ENCODE measurements at regions not wholly inside any gene's neighbourhood (a gene's known extent, or its start where the extent isn't known, plus 50 kb on each side); places are given as distances from the start of the nearest gene placed in this dataset.
A peak's percentile ranks its signal among the peaks of the same experiment; 100 is the strongest.

DNA sequence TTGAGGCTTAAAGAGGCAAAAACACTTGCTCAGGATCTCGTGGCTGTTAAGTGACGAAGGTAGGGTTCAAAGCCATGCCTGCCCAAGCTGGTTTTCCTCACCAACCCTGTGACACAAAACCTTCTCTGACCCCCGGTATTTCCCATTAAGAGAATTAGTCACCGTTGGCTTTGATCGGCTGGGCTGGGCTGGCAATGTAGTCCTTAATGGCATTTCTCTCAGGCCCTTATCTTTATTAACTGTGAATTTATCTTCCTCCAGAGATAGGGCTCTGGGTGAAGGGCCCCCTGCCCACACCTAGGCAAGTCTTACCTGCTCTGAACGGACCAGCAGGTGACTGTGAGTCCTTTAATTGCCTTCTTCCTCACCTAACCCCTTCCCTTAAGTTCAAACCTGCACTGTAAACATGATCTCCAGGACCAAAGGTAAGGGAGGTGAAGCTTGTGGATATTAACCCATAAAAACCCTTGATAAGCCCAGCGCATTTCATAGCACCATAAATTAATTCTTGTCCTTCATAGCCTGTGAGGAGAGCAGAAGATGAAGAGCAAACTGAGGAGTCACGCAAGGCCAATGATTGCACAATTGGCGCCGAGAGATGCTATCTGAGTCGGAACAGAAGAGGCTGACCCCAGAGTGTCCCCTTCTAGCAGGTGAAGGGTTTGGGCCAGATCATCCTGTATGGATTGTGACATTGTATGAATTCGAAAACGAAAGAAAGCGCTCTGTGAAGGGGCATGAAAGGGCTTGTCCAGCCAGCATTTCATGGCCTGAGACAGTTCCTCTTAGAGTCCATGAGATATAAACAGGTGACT, 790.8 kb upstream of the TBX3 start:
- no peak for DNase-seq (ENCODE audit: low read depth in 1 of 2, low spot score in 1 of 2)
- in situ Hi-C loops (cut with HindIII; ENCODE audit: low pct_unique_long_range_greater_than_20kb, low sequenced_read_pairs) = no loop called here
- no peak for TF ChIP-seq JUND (IDR thresholded peaks at IDR 0.05; ENCODE audit: low read depth)

DNA sequence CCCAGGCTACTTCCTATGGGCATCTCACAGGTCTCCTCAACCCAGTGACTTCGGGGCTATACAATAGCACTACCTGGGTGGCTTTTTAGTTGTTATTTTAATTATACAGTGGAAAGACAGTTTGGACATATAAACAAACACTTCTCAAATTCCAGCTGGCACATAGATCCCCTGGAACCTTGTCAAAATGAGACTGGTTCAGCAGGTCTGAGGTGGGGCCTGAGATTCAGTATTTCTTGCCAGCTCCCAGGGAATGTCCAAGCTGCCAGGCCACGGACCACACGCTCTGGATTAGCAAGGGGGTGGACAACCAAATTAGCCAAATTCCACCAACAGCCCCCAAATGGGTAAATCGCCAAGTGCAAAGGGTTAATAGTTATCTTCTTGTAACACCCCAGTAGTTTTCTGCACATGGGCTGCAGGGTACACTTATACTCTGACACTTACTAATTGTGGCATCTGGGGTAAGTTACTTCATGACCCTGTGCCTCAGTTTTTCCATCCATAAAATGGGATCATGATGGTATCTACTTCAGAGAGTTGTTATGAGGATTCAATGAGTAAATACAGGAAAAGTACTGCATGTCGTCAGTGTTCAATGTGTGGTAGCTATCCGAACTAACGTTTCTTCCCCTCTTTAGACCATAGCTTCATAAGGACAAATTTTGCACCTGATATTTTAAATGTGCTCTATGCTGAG, 789.4 kb upstream of the TBX3 start:
- TF ChIP-seq JUND (IDR thresholded peaks at IDR 0.05; ENCODE audit: low read depth) = no peak
- peak; percentile 43 to 92 for DNase-seq (ENCODE audit: low read depth in 1 of 2, low spot score in 1 of 2)
- in situ Hi-C loops (cut with HindIII; ENCODE audit: low pct_unique_long_range_greater_than_20kb, low sequenced_read_pairs) = no loop called here

DNA sequence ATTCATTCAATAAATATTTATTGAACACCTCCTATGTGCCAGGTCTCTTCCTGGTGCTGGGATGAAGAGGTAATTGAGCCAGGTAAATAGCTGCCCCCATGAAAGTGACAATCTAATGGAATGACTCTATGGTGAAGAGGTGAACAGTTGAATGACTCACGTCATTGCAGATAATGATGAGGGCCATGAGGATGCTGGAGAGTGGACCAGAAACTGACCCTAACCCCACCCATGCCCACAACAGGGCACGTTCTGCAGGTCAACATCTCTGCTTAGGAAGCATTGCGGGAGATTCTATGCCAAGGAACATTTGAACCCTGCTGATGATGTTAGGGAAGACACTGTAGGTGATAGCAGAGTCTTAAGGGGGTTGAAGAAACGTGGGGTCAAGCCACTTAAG, 788.9 kb upstream of the TBX3 start:
- no peak for DNase-seq (ENCODE audit: low read depth in 1 of 2, low spot score in 1 of 2)
- in situ Hi-C loops (cut with HindIII; ENCODE audit: low pct_unique_long_range_greater_than_20kb, low sequenced_read_pairs) = no loop called here
- TF ChIP-seq JUND (IDR thresholded peaks at IDR 0.05; ENCODE audit: low read depth) = no peak

DNA sequence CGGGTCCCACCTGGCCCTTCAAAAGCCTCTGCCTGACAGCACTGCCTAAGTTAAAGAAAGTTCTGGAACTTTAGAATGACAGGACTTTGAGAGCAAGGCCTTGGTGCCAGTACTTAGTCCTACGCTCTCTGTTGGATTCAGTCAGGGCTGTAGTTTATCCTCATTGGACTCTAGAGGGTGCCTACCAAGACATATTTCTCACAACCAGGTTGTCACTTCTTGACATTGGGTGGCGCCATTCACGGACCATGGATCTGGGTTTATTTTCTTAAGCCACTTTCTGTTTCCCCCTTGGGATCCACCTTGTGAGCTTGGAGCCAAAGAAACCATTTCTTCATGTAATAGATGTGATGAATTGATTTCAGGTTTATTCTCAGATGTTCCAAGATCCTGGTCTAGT, 787.0 kb upstream of the TBX3 start:
- peak in 1 of 2 experiments; percentile 64 for DNase-seq (ENCODE audit: low read depth in 1 of 2, low spot score in 1 of 2)
- in situ Hi-C loops (cut with HindIII; ENCODE audit: low pct_unique_long_range_greater_than_20kb, low sequenced_read_pairs) = no loop called here
- TF ChIP-seq JUND (IDR thresholded peaks at IDR 0.05; ENCODE audit: low read depth) = no peak

DNA sequence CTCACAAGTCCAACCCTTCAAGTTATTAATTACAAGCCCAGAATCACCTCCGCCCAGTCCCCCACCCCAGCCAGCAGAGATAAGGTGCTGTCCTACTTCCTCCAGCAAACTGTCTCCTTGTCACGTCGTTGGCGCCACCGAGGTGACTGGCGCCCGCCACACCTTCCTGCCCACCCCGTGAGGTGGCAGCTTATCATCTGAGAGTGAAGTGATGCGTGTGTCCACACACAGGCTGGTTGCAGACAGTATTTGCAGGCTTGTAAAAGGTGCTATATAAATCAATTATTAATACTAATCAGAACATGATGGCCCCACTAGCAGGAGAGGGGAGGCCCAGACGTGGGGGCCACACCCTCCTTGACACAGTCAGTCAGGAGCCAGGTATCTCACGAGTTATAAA, 786.6 kb upstream of the TBX3 start:
- in situ Hi-C loops (cut with HindIII; ENCODE audit: low pct_unique_long_range_greater_than_20kb, low sequenced_read_pairs) = no loop called here
- DNase-seq (ENCODE audit: low read depth in 1 of 2, low spot score in 1 of 2) = no peak

DNA sequence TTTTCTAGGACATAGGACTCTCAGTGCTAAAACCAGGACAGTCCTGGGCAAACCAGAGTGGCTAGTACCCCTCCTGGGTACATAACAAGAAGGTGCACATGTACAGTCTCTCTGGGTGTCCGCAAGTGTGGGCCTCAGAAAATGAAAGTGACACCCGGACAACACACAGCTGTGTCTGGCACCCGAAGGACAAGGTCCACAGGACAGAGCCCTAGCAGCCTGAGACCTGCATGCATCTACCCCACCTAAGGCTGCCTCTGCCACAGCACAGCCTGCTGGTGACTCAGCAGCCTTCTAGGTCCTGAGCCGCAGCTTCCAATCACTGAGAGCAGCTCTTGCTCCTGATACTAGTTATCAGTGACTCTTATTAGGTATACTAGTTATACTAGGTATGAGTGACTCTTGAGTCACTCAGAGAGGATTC, 784.1 kb upstream of the TBX3 start:
- TF ChIP-seq JUND (IDR thresholded peaks at IDR 0.05; ENCODE audit: low read depth) = no peak
- peak; percentile 57 to 63 for DNase-seq (ENCODE audit: low read depth in 1 of 2, low spot score in 1 of 2)
- in situ Hi-C loops (cut with HindIII; ENCODE audit: low pct_unique_long_range_greater_than_20kb, low sequenced_read_pairs) = no loop called here

More for the DNA sequence above, 786.6 kb upstream of the TBX3 start:
- TF ChIP-seq JUND (IDR thresholded peaks at IDR 0.05; ENCODE audit: low read depth) = no peak

DNA sequence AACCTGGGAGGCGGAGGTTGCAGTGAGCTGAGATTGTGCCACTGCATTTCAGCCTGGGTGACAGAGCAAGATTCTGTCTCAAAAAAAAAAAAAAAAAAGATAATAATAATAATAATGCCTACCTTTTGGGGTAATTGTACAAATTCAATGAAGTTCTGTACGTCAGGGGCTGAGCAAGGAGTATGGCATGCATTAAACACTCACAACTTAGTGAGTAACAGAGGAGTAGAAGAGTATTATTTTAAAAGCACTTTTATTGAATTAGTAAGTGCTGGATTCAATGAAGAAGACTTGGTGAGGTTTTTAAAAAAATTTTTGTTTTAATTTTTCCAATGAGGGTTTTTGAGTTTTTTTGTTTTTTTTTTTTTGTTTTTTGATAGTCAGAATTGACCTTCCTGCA, 783.6 kb upstream of the TBX3 start:
- in situ Hi-C loops (cut with HindIII; ENCODE audit: low pct_unique_long_range_greater_than_20kb, low sequenced_read_pairs) = no loop called here
- DNase-seq (ENCODE audit: low read depth in 1 of 2, low spot score in 1 of 2) = no peak
- TF ChIP-seq JUND (IDR thresholded peaks at IDR 0.05; ENCODE audit: low read depth) = no peak

DNA sequence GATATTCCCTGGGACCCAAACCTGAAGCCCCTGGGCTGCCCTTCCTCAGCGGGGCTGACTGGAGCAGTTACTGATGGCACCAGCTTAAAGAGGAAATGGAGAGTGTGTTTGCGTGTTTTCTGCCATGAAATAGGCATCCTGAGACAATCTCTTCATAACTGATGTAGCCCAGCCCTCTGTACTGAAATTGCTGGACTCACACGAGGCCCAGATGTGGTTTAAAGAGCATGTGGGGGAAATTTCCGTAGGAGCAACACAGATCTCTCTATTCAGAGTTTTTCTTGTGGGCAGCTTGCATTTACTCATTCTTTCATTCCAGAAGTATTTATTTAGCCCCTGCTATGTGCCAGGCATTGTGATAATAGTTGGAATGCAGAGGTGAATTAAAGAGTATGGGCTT, 782.1 kb upstream of the TBX3 start:
- DNase-seq (ENCODE audit: low read depth in 1 of 2, low spot score in 1 of 2) = no peak
- in situ Hi-C loops (cut with HindIII; ENCODE audit: low pct_unique_long_range_greater_than_20kb, low sequenced_read_pairs) = no loop called here
- TF ChIP-seq JUND (IDR thresholded peaks at IDR 0.05; ENCODE audit: low read depth) = no peak

DNA sequence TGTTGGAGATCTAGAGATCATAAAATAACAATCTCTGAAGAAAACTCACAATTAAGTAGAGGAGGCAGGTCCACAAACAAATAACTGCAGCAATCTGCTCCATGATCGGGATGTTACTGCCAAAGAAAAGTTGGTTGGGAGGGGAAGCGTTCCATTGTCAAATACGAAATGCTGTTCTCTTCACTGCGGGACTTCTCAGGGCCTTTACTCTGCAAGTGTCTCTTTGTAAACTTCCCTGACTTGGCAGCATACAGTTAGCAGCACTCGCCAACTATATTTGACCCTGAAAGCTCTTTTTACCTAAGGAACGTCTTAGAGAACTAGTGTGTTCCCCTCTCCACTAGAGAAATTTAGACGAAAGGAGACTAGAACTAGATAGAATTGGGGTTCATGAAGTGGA, 780.7 kb upstream of the TBX3 start:
- in situ Hi-C loops (cut with HindIII; ENCODE audit: low pct_unique_long_range_greater_than_20kb, low sequenced_read_pairs) = no loop called here
- DNase-seq (ENCODE audit: low read depth in 1 of 2, low spot score in 1 of 2) = no peak

DNA sequence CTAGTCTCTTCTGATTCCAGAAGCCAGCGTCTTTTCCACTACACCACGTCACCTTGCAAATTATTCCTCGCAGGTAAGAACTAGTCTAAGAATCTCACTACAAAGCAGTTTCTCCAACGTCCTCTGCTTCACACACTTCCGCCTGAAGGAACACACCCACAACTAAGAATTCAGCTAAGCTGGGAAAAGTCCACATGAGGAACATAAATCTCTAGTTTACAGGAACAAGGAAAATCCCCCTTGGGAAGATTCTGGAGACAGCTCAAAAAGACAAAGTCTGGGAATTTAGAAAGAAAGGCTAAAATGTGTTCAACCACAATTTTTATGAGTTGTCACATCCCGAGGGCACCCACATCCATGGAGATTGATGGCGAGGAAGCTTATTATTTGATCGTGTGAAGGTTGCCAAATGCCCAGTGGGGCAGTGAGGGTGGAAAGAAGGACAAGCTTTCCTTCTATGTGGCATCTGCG, 780.2 kb upstream of the TBX3 start:
- DNase-seq (ENCODE audit: low read depth in 1 of 2, low spot score in 1 of 2) = peak in 1 of 2 experiments; percentile 53
- in situ Hi-C loops (cut with HindIII; ENCODE audit: low pct_unique_long_range_greater_than_20kb, low sequenced_read_pairs) = no loop called here
- TF ChIP-seq JUND (IDR thresholded peaks at IDR 0.05; ENCODE audit: low read depth) = no peak

More for the DNA sequence above, 780.7 kb upstream of the TBX3 start:
- TF ChIP-seq JUND (IDR thresholded peaks at IDR 0.05; ENCODE audit: low read depth) = no peak

DNA sequence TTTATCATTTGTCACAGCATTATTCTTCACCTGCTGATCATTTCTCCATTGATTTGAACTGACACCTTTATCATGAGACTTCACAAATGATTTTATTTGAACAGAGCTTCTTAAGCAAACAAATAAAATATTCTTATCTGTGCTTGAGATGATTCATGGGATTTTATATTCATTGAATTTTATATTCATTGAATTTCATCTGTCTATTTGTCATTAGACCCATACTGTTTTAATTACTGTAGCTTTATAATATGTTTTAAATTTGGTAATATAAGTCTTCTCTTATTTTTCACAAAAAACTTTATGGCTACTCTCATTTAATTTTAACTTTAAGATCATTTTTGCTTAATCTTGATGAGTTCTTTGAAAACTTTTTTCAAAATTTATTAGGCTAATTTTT, 777.4 kb upstream of the TBX3 start:
- DNase-seq (ENCODE audit: low read depth in 1 of 2, low spot score in 1 of 2) = no peak
- in situ Hi-C loops (cut with HindIII; ENCODE audit: low pct_unique_long_range_greater_than_20kb, low sequenced_read_pairs) = no loop called here
- TF ChIP-seq JUND (IDR thresholded peaks at IDR 0.05; ENCODE audit: low read depth) = no peak

DNA sequence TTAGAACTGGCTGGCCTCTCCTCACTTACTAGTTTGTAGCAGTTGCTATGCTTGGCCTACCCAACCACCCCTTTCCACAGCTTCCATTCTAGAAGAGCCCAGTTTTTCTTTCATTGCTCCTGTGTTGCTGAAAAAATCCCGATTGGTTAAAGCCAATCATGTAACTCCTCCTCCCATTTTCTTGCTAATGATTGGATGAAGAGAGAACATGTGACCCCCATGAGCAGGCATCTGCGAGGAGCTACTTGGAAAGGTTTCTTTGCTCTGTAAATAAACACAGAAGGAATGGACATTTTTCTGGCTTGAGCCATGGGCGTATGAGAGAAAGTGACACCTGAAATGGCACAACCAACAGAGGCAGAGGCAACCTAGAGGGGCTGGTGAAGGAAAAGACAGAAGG, 773.8 kb upstream of the TBX3 start:
- DNase-seq (ENCODE audit: low read depth in 1 of 2, low spot score in 1 of 2) = peak in 1 of 2 experiments; percentile 27
- in situ Hi-C loops (cut with HindIII; ENCODE audit: low pct_unique_long_range_greater_than_20kb, low sequenced_read_pairs) = no loop called here
- no peak for TF ChIP-seq JUND (IDR thresholded peaks at IDR 0.05; ENCODE audit: low read depth)
